Upper lobe of left lung (tissue), 4 donors: ENCODE measurements at regions not wholly inside any gene's neighbourhood (a gene's known extent, or its start where the extent isn't known, plus 50 kb on each side); places are given as distances from the start of the nearest gene placed in this dataset.

Experiments
- POLR2A ChIP-seq, 4 donors: fragments of 450-650 bp; IDR thresholded peaks; one replicate each; pipeline ENCODE4 v1.5.1; 2016 to 2017; ENCODE audit warnings: antibody characterized with exemption in 4 of 4, mild to moderate bottlenecking in 2 of 4
- POLR2AphosphoS5 ChIP-seq, 2 donors: sonication (generic); formaldehyde crosslinking; IDR thresholded peaks; one replicate each; pipeline ENCODE4 v1.5.1; 2017; ENCODE audit warnings: antibody characterized with exemption in 2 of 2
- TF ChIP-seq, protein P1 (sequence below), 6 experiments: fragments of 450-650 bp in 4 of 6; fragments of 200-600 bp in 2 of 6; sonication (generic) in 2 of 6; IDR thresholded peaks; one replicate each; pipeline ENCODE4 v1.5.1; 2016 to 2019; ENCODE audit warnings: antibody characterized with exemption in 6 of 6

DNA sequence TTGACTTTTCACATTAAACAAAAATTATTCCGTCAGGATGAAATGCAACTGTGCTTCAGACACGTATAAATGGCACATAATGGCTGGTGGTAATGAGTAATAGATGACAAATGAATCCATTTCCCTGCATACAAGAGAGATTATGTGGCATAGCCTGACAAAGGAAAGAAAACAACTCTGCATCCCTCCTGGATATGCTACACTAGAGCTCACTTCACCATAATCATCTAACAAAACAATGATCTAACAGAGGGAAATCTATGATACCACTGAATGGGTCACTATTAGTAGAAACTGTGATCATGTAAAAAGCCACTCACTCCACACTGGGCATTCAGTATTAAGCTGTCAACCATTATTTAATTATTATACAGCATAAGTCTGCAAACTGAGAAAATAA is 1498.4 kb downstream of the EFNB2 start:
- TF ChIP-seq POLR2A (IDR thresholded peaks at IDR 0.05) (no peak), POLR2AphosphoS5 (IDR thresholded peaks at IDR 0.05) (no peak)
- TF ChIP-seq, protein P1, sequence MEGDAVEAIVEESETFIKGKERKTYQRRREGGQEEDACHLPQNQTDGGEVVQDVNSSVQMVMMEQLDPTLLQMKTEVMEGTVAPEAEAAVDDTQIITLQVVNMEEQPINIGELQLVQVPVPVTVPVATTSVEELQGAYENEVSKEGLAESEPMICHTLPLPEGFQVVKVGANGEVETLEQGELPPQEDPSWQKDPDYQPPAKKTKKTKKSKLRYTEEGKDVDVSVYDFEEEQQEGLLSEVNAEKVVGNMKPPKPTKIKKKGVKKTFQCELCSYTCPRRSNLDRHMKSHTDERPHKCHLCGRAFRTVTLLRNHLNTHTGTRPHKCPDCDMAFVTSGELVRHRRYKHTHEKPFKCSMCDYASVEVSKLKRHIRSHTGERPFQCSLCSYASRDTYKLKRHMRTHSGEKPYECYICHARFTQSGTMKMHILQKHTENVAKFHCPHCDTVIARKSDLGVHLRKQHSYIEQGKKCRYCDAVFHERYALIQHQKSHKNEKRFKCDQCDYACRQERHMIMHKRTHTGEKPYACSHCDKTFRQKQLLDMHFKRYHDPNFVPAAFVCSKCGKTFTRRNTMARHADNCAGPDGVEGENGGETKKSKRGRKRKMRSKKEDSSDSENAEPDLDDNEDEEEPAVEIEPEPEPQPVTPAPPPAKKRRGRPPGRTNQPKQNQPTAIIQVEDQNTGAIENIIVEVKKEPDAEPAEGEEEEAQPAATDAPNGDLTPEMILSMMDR (IDR thresholded peaks at IDR 0.05), result no peak
